HCT116 (cell line): ENCODE measurements at regions not wholly inside any gene's neighbourhood (a gene's known extent, or its start where the extent isn't known, plus 50 kb on each side); places are given as distances from the start of the nearest gene placed in this dataset.

Experiments used
- CBX3 ChIP-seq: IDR thresholded peaks from 2 replicates; pipeline ENCODE4 v1.6.1; 2012; ENCODE audit warnings: low read depth
- EZH2phosphoT487 ChIP-seq: fragments of 200-600 bp; IDR thresholded peaks from 2 replicates; pipeline ENCODE4 v1.6.1; 2018; ENCODE audit warnings: antibody characterized with exemption, borderline replicate concordance
- JUND ChIP-seq: IDR thresholded peaks from 2 replicates; pipeline ENCODE4 v1.6.1; 2012
- POLR2A ChIP-seq: IDR thresholded peaks from 2 replicates; pipeline ENCODE4 v1.7.0; 2011; ENCODE audit warnings: borderline replicate concordance; ENCODE audit not compliant: insufficient read depth, insufficient read length; ENCODE audit errors: extremely low read depth
- YY1 ChIP-seq: IDR thresholded peaks from 2 replicates; pipeline ENCODE4 v1.6.1; 2011; ENCODE audit warnings: low read length, low read depth, moderate library complexity, mild to moderate bottlenecking; ENCODE audit not compliant: insufficient replicate concordance; ENCODE audit errors: extremely low read depth
- TF ChIP-seq, protein P1 (sequence below), 3 experiments: fragments of 200-600 bp in 1 of 3; sonication (generic) in 1 of 3; IDR thresholded peaks in 2 of 3; conservative IDR thresholded peaks in 1 of 3; 2 replicates each; pipeline ENCODE4 v1.5.1; 2012 to 2017; ENCODE audit warnings: low read depth in 2 of 3, low read length in 2 of 3, antibody characterized with exemption in 1 of 3, borderline replicate concordance in 1 of 3, control low read depth in 1 of 3, mild to moderate bottlenecking in 1 of 3, mixed read lengths in 1 of 3, mixed run types in 1 of 3, moderate library complexity in 1 of 3; ENCODE audit not compliant: insufficient read depth in 1 of 3

DNA sequence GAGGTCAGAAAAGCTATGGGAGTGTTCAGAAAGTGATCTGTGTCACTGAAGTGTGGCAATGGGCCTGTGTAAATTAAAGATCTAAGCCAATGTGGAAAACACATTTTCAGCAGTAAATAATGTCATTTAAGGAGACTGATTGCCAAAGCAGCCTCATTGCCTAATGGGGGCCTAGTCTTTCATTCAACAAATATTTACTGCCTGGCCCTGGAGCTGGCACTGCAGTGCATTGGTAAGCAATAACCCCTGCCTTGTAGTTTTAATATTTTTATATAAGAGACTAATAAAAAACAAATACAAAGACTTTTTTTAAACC lies 326.6 kb downstream of the BTG1 start:
- TF ChIP-seq, protein P1, sequence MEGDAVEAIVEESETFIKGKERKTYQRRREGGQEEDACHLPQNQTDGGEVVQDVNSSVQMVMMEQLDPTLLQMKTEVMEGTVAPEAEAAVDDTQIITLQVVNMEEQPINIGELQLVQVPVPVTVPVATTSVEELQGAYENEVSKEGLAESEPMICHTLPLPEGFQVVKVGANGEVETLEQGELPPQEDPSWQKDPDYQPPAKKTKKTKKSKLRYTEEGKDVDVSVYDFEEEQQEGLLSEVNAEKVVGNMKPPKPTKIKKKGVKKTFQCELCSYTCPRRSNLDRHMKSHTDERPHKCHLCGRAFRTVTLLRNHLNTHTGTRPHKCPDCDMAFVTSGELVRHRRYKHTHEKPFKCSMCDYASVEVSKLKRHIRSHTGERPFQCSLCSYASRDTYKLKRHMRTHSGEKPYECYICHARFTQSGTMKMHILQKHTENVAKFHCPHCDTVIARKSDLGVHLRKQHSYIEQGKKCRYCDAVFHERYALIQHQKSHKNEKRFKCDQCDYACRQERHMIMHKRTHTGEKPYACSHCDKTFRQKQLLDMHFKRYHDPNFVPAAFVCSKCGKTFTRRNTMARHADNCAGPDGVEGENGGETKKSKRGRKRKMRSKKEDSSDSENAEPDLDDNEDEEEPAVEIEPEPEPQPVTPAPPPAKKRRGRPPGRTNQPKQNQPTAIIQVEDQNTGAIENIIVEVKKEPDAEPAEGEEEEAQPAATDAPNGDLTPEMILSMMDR (IDR thresholded peaks at IDR 0.05 in 2 of 3, conservative IDR thresholded peaks at IDR 0.05 in 1 of 3; ENCODE audit: borderline replicate concordance in 1 of 3, insufficient read depth in 1 of 3, low read depth in 2 of 3, low read length in 2 of 3): no peak
- TF ChIP-seq POLR2A (no peak), YY1 (no peak), JUND (no peak), EZH2phosphoT487 (no peak), CBX3 (no peak)
